HepG2 (cell line): ENCODE measurements at regions not wholly inside any gene's neighbourhood (a gene's known extent, or its start where the extent isn't known, plus 50 kb on each side); places are given as distances from the start of the nearest gene placed in this dataset.

Source experiments
- AGO2 ChIP-seq: fragments of 200-400 bp; formaldehyde crosslinking; optimal IDR thresholded peaks from 2 replicates; pipeline ENCODE3; 2017; ENCODE audit warnings: mild to moderate bottlenecking, low read depth, low read length, moderate library complexity
- EZH2 ChIP-seq: conservative IDR thresholded peaks from 2 replicates; pipeline ENCODE4 v1.6.1; 2012; ENCODE audit warnings: mild to moderate bottlenecking, low read depth, low read length, moderate library complexity
- KDM5B ChIP-seq: sonication (generic); formaldehyde crosslinking; IDR thresholded peaks from 2 replicates; pipeline ENCODE4 v1.4.0; 2020; ENCODE audit warnings: missing genetic modification reagents, mild to moderate bottlenecking, borderline replicate concordance
- MXI1 ChIP-seq: IDR thresholded peaks from 3 replicates; pipeline ENCODE4 v1.6.1; 2012; ENCODE audit warnings: low read depth, low read length, inconsistent platforms, borderline replicate concordance
- POLR2A ChIP-seq, 2 experiments: IDR thresholded peaks; 2 replicates each; pipeline ENCODE4 v1.6.1; 2011; ENCODE audit warnings: low read depth in 2 of 2, low read length in 2 of 2, mild to moderate bottlenecking in 1 of 2, moderate library complexity in 1 of 2; ENCODE audit not compliant: insufficient read depth in 1 of 2
- POLR2AphosphoS2 ChIP-seq: IDR thresholded peaks from 2 replicates; pipeline ENCODE4 v1.6.1; 2011; ENCODE audit warnings: low read depth, low read length, improper control_type of control experiment
- RXRA ChIP-seq: sonication (generic); formaldehyde crosslinking; IDR thresholded peaks from 2 replicates; pipeline ENCODE4 v1.5.1; 2020; ENCODE audit warnings: missing genetic modification reagents
- ZNF3 ChIP-seq: IDR thresholded peaks from 2 replicates; pipeline ENCODE4 v1.7.0; 2017; ENCODE audit warnings: inconsistent platforms
- ZNF580 ChIP-seq: IDR thresholded peaks from 2 replicates; pipeline ENCODE4 v1.6.1; 2016; ENCODE audit warnings: low read depth, borderline replicate concordance
- TF ChIP-seq, protein P1 (sequence below): sonication (generic); formaldehyde crosslinking; IDR thresholded peaks from 2 replicates; pipeline ENCODE4 v1.8.0; 2022; ENCODE audit warnings: mild to moderate bottlenecking, missing genetic modification reagents; ENCODE audit not compliant: insufficient replicate concordance

- TF ChIP-seq AGO2 = no peak
- no peak for TF ChIP-seq POLR2AphosphoS2
- no peak for TF ChIP-seq ZNF580 (CRISPR knock-in tag)
- no peak for TF ChIP-seq EZH2
- TF ChIP-seq KDM5B (CRISPR knock-in tag) = no peak
- no peak for TF ChIP-seq MXI1
- TF ChIP-seq, protein P1, sequence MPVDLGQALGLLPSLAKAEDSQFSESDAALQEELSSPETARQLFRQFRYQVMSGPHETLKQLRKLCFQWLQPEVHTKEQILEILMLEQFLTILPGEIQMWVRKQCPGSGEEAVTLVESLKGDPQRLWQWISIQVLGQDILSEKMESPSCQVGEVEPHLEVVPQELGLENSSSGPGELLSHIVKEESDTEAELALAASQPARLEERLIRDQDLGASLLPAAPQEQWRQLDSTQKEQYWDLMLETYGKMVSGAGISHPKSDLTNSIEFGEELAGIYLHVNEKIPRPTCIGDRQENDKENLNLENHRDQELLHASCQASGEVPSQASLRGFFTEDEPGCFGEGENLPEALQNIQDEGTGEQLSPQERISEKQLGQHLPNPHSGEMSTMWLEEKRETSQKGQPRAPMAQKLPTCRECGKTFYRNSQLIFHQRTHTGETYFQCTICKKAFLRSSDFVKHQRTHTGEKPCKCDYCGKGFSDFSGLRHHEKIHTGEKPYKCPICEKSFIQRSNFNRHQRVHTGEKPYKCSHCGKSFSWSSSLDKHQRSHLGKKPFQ (CRISPR knock-in tag) = no peak
- no peak for TF ChIP-seq POLR2A (IDR thresholded peaks at IDR 0.05; ENCODE audit: insufficient read depth in 1 of 2, low read depth in 2 of 2, low read length in 2 of 2)
- no peak for TF ChIP-seq RXRA (CRISPR knock-in tag)
- TF ChIP-seq ZNF3 (CRISPR knock-in tag) = no peak
These were observed 189.0 kb upstream of the ZRANB2 start for GRCh38 chr1:71269818-71270217.
